Mesendoderm (in vitro differentiated cells): ENCODE measurements at regions not wholly inside any gene's neighbourhood (a gene's known extent, or its start where the extent isn't known, plus 50 kb on each side); places are given as distances from the start of the nearest gene placed in this dataset.

Source experiments
- DNase-seq: peaks from one replicate; pipeline ENCODE4 v3.0.0; 2013
- H2AK5ac ChIP-seq: 2 replicates; pipeline ENCODE4 v1.6.1; 2013; ENCODE audit warnings: low read length, inconsistent platforms
- H2BK120ac ChIP-seq: 2 replicates; pipeline ENCODE4 v1.6.1; 2013; ENCODE audit warnings: low read depth, mild to moderate bottlenecking, low read length, moderate library complexity, mixed read lengths
- H2BK15ac ChIP-seq: replicated peaks from 2 replicates; pipeline ENCODE4 v1.6.1; 2013; ENCODE audit warnings: low read depth, mild to moderate bottlenecking, moderate library complexity
- H2BK5ac ChIP-seq: 2 replicates; pipeline ENCODE4 v1.6.1; 2013; ENCODE audit warnings: low read length, inconsistent platforms
- H3K18ac ChIP-seq: 2 replicates; pipeline ENCODE4 v1.6.1; 2013; ENCODE audit warnings: mild to moderate bottlenecking, low read length, mixed read lengths
- H3K23ac ChIP-seq: one replicate; pipeline ENCODE4 v1.6.1; 2013; ENCODE audit warnings: low read length
- H3K27ac ChIP-seq: 2 replicates; pipeline ENCODE4 v1.5.1; 2013; ENCODE audit warnings: low read depth, mild to moderate bottlenecking, inconsistent platforms, low read length, moderate library complexity
- H3K27me3 ChIP-seq: 2 replicates; pipeline ENCODE4 v1.6.1; 2013; ENCODE audit warnings: low read length, control low read depth, mild to moderate bottlenecking, inconsistent platforms; ENCODE audit not compliant: insufficient read depth, poor library complexity
- H3K36me3 ChIP-seq: 2 replicates; pipeline ENCODE4 v1.6.1; 2013; ENCODE audit warnings: low read length, inconsistent platforms; ENCODE audit not compliant: control insufficient read depth, insufficient read depth
- H3K4ac ChIP-seq: one replicate; pipeline ENCODE4 v1.6.1; 2013; ENCODE audit warnings: low read depth, mild to moderate bottlenecking, low read length, moderate library complexity
- H3K4me1 ChIP-seq: 2 replicates; pipeline ENCODE4 v1.6.1; 2013; ENCODE audit warnings: low read depth, low read length, inconsistent platforms; ENCODE audit not compliant: control insufficient read depth
- H3K4me2 ChIP-seq: 2 replicates; pipeline ENCODE4 v1.6.1; 2013; ENCODE audit warnings: low read length
- H3K4me3 ChIP-seq: 2 replicates; pipeline ENCODE4 v1.5.1; 2013; ENCODE audit warnings: mild to moderate bottlenecking, low read length
- H3K56ac ChIP-seq: one replicate; pipeline ENCODE4 v1.6.1; 2013; ENCODE audit warnings: low read length
- H3K79me1 ChIP-seq: 2 replicates; pipeline ENCODE4 v1.6.1; 2013; ENCODE audit warnings: low read length, inconsistent platforms
- H3K79me2 ChIP-seq: 2 replicates; pipeline ENCODE4 v1.6.1; 2013; ENCODE audit warnings: mild to moderate bottlenecking, low read length; ENCODE audit not compliant: control insufficient read depth, insufficient read depth
- H3K9ac ChIP-seq: 2 replicates; pipeline ENCODE4 v1.6.1; 2013; ENCODE audit warnings: low read length, inconsistent platforms
- H4K5ac ChIP-seq: one replicate; pipeline ENCODE4 v1.6.1; 2013; ENCODE audit warnings: low read length
- H4K8ac ChIP-seq: one replicate; pipeline ENCODE4 v1.6.1; 2013; ENCODE audit warnings: low read depth, mild to moderate bottlenecking, control low read depth, low read length, moderate library complexity
- WGBS: extraction: QIAGEN DNeasy Blood & Tissue Kit; methylation state at CpG from one replicate; pipeline ENCODE4 v1.1.7; 2013; ENCODE audit warnings: low lambda C conversion rate, missing lambda C conversion rate; ENCODE audit not compliant: insufficient coverage; ENCODE audit errors: extremely low coverage; 5-methylcytosine and 5-hydroxymethylcytosine counted together

DNA sequence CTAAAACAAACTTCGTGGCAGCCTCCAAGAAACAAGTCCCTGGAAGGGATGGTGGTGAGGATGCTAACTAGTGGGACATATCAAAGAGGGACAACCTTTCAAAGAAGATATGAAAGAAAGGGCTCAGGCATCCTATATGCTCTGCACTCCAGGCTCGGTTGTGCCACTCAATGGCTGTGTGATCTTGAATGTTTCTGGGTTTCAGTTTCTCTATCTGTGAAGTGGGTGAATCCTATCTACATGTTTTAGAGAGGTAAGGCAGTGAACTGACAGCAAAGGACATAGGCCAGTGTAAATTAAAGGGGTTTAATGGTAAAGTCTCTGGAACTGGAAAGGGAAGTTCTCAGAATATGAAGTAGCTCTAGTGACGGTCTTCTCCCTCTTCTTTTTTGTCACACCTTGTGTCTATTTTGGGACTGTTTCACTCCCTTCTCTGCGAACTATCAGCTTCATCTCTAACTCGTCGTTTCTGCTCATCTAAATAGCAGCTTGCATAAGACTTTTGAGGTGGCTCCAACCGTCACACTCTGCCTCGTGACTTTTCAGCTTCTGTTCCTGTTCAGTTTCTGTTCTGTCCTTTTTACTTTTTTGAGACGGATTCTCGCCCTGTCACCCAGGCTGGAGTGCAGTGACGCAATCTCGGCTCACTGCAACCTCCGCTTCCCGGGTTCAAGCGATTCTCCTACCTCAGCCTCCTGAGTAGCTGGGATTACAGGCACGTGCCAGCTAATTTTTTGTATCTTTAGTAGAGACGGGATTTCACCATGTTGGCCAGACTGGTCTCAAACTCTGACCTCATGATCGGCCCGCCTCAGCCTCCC is 273.6 kb downstream of the SUDS3 start:
- Histone ChIP-seq H4K5ac (no peak overlapping the region), H3K27ac (no peak overlapping the region), H3K4ac (no peak overlapping the region), H2BK120ac (no peak overlapping the region), H3K36me3 (no peaks in the 10 kb centered on the region), H2BK15ac (no peak overlapping the region), H2AK5ac (no peak overlapping the region), H3K56ac (no peak overlapping the region), H3K18ac (no peak overlapping the region), H3K9ac (no peak overlapping the region), H3K79me1 (no peaks in the 10 kb centered on the region), H3K4me1 (no peaks in the 10 kb centered on the region), H3K79me2 (no peaks in the 10 kb centered on the region), H3K27me3 (no peaks in the 10 kb centered on the region), H3K23ac (no peak overlapping the region), H3K4me3 (no peak overlapping the region), H4K8ac (no peak overlapping the region), H2BK5ac (no peak overlapping the region), H3K4me2 (no peak overlapping the region)
- no peak for DNase-seq
- WGBS: no CpG with 5 or more reads among the region's 19 CpGs

DNA sequence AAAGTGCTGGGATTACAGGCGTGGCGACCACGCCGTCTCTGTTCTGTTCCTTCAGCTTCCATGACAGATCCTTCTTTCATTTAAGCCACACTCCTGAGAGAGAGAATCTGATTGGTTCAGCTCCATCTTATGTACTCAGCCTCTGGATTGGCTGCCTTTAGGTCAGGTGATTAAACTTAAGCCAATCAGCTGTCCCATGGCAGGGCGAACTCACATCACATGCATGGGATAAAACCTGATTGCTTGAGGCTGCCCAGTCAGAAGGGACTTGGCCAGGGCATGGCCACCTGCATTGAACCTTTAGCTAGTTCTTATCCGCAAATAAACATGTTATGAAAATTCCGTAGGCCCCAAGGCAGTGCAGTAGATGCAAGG is 274.2 kb downstream of the SUDS3 start:
- Histone ChIP-seq H3K4ac (no peak overlapping the region), H3K79me2 (no peaks in the 10 kb centered on the region), H3K23ac (no peak overlapping the region), H2BK15ac (no peak overlapping the region), H2AK5ac (no peak overlapping the region), H3K9ac (no peak overlapping the region), H4K5ac (no peak overlapping the region), H3K4me3 (no peak overlapping the region), H3K27me3 (no peaks in the 10 kb centered on the region), H3K36me3 (no peaks in the 10 kb centered on the region), H4K8ac (no peak overlapping the region), H3K4me1 (no peaks in the 10 kb centered on the region), H2BK120ac (no peak overlapping the region), H3K56ac (no peak overlapping the region), H2BK5ac (no peak overlapping the region), H3K18ac (no peak overlapping the region), H3K27ac (no peak overlapping the region), H3K79me1 (no peaks in the 10 kb centered on the region), H3K4me2 (no peak overlapping the region)
- DNase-seq: peak; percentile 7
- no CpG with 5 or more reads among the region's 7 CpGs for WGBS

DNA sequence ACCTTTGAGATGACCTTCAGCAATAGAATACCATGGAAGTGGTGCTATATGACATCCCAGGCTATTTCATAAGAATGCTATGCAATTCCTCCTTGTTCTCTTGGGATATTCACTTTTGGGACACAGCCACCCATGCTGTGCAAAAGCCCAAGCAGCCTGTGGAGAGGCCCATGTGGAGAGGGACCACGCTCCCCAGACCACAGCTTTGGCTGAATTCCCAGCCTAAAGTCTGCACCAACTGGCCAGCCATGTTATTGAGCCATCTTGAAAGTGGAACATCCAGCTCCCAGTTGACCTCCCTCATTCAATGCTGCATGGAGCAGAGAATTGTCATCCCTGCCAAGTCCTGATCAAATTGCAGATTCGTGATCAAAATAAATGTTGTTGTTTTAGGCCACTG is 275.1 kb downstream of the SUDS3 start:
- H3K4me3 ChIP-seq: no peak overlapping the region
- no peak overlapping the region for H3K27ac ChIP-seq
- no CpG with 5 or more reads among the region's 2 CpGs for WGBS
- H3K9ac ChIP-seq: no peak overlapping the region
- no peak for DNase-seq
- no peaks in the 10 kb centered on the region for H3K4me1 ChIP-seq
- H3K27me3 ChIP-seq: no peaks in the 10 kb centered on the region
- H3K79me2 ChIP-seq: no peaks in the 10 kb centered on the region
- no peak overlapping the region for H3K23ac ChIP-seq
- H2BK15ac ChIP-seq: no peak overlapping the region
- no peak overlapping the region for H4K8ac ChIP-seq
- H3K4ac ChIP-seq: no peak overlapping the region
- no peaks in the 10 kb centered on the region for H3K79me1 ChIP-seq
- H2BK120ac ChIP-seq: no peak overlapping the region
- no peak overlapping the region for H3K56ac ChIP-seq
- no peak overlapping the region for H3K18ac ChIP-seq
- H2AK5ac ChIP-seq: no peak overlapping the region
- H4K5ac ChIP-seq: no peak overlapping the region
- no peaks in the 10 kb centered on the region for H3K36me3 ChIP-seq
- H3K4me2 ChIP-seq: no peak overlapping the region
- no peak overlapping the region for H2BK5ac ChIP-seq

DNA sequence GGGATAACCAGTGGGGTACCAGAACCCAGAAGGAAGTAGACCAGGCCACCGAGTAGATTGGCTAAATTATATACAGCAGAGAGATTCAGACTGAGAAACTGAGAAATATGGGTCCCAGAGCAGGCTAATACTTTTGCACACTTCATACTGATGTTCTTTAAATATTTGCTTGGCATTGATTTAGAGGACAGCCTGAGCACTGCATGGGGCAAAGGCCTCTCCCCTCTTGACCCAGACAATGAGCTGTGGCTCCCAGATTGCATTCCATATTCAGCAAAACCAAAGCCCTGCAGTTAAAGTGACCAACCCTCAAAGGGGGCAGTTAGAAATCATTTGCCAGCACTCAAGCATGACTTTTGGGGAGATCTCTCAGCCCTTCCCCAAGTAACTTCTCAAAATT is 279.2 kb downstream of the SUDS3 start:
- no peak overlapping the region for H3K4ac ChIP-seq
- no peak overlapping the region for H2BK120ac ChIP-seq
- no peak overlapping the region for H2BK5ac ChIP-seq
- no peak overlapping the region for H3K4me3 ChIP-seq
- no CpG with 5 or more reads among the region's 1 CpG for WGBS
- no peak overlapping the region for H2AK5ac ChIP-seq
- H3K18ac ChIP-seq: no peak overlapping the region
- no peaks in the 10 kb centered on the region for H3K27me3 ChIP-seq
- no peak overlapping the region for H3K4me2 ChIP-seq
- H3K9ac ChIP-seq: no peak overlapping the region
- H2BK15ac ChIP-seq: no peak overlapping the region
- no peak overlapping the region for H3K56ac ChIP-seq
- H3K79me2 ChIP-seq: no peaks in the 10 kb centered on the region
- H3K23ac ChIP-seq: no peak overlapping the region
- H3K4me1 ChIP-seq: no peaks in the 10 kb centered on the region
- H3K27ac ChIP-seq: no peak overlapping the region
- H3K79me1 ChIP-seq: no peaks in the 10 kb centered on the region
- H4K8ac ChIP-seq: no peak overlapping the region
- no peaks in the 10 kb centered on the region for H3K36me3 ChIP-seq
- no peak overlapping the region for H4K5ac ChIP-seq
- DNase-seq: no peak

DNA sequence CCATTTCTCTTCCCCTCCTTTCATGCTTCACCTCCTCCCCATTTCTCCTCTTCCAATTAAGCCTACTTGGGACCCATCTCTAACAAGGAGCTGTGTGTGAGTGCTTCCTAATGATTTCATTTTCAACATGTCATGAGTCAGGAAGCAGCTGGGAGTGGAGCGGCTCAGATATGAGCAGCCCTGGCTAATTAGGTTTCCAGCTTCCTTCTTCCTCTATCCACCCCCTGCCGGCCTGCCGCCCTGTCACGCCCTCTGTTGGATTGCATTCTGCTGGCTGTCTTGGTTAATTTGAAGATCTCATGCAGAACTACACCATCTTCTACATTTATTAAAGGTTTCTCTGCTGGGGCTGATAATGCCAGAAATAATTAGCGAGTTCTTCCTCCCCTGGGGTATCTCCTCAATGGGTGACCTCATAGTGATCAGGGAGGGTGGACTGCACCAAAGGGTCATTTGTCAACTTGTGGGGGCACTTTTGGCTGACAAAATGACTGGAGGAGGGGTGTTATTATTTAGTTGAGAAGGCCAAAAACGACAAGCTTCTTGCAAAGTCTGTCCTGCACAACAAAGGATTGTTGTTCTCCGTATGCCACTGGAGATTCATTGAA is 300.9 kb upstream of the SRRM4 start:
- no CpG with 5 or more reads among the region's 7 CpGs for WGBS
- H3K79me1 ChIP-seq: no peaks in the 10 kb centered on the region
- H4K5ac ChIP-seq: peak overlapping the region; percentile 82
- no peak overlapping the region for H3K27ac ChIP-seq
- no peak overlapping the region for H2AK5ac ChIP-seq
- no peak overlapping the region for H3K4ac ChIP-seq
- H3K4me2 ChIP-seq: no peak overlapping the region
- no peak overlapping the region for H2BK15ac ChIP-seq
- H3K27me3 ChIP-seq: no peaks in the 10 kb centered on the region
- no peaks in the 10 kb centered on the region for H3K79me2 ChIP-seq
- peaks cover 9% of the 10 kb centered on the region for H3K4me1 ChIP-seq
- peak; percentile 57 for DNase-seq
- H3K4me3 ChIP-seq: no peak overlapping the region
- no peak overlapping the region for H3K9ac ChIP-seq
- H4K8ac ChIP-seq: no peak overlapping the region
- no peak overlapping the region for H3K23ac ChIP-seq
- H2BK120ac ChIP-seq: no peak overlapping the region
- H3K56ac ChIP-seq: no peak overlapping the region
- H2BK5ac ChIP-seq: no peak overlapping the region
- H3K36me3 ChIP-seq: no peaks in the 10 kb centered on the region
- H3K18ac ChIP-seq: no peak overlapping the region
